ENCODE measurements at regions not wholly inside any gene's neighbourhood (a gene's known extent, or its start where the extent isn't known, plus 50 kb on each side); places are given as distances from the start of the nearest gene placed in this dataset.

GRCh38 chr18:78213361-78213994, 766.1 kb upstream of the SALL3 start:
- H3K4me3 ChIP-seq (ENCODE audit: low read depth, poor library complexity, severe bottlenecking), result no peak overlapping the region
- intact Hi-C loops (cut with DNase I; ENCODE audit: low total_unique reads), result no loop called here
- DNase-seq (ENCODE audit: low spot score in 2 of 2), result no peak
- TF ChIP-seq POLR2A (IDR thresholded peaks at IDR 0.05) (no peak), CTCF (IDR thresholded peaks at IDR 0.05) (no peak)
- WGBS, 2 donors, result 75 to 76% methylated on average over 15 of the region's 15 CpGs

- H3K4me3 ChIP-seq (ENCODE audit: low read depth, poor library complexity, severe bottlenecking), result no peak overlapping the region
- no peak for DNase-seq (ENCODE audit: low spot score in 2 of 2)
- intact Hi-C loops (cut with DNase I; ENCODE audit: low total_unique reads), result no loop called here
- WGBS, 2 donors, result 33 to 39% methylated on average over 10 of the region's 10 CpGs
- TF ChIP-seq POLR2A (IDR thresholded peaks at IDR 0.05), result no peak
- no peak for TF ChIP-seq CTCF (IDR thresholded peaks at IDR 0.05)
These were observed 758.1 kb upstream of the SALL3 start for GRCh38 chr18:78221496-78221895.

- DNase-seq (ENCODE audit: low spot score in 2 of 2), result no peak
- intact Hi-C loops (cut with DNase I; ENCODE audit: low total_unique reads), result no loop called here
- WGBS, 2 donors, result 74 to 89% methylated on average over 18 to 19 of the region's 19 CpGs
- TF ChIP-seq POLR2A (IDR thresholded peaks at IDR 0.05) (no peak), CTCF (IDR thresholded peaks at IDR 0.05) (no peak)
- H3K4me3 ChIP-seq (ENCODE audit: low read depth, poor library complexity, severe bottlenecking), result no peak overlapping the region
These were observed 750.6 kb upstream of the SALL3 start for GRCh38 chr18:78228974-78229373.

GRCh38 chr18:78230911-78231310, 748.7 kb upstream of the SALL3 start:
- WGBS, 2 donors, result 73 to 76% methylated on average over 4 of the region's 4 CpGs

GRCh38 chr18:78232196-78232595, 747.4 kb upstream of the SALL3 start:
- intact Hi-C loops (cut with DNase I; ENCODE audit: low total_unique reads), result no loop called here
- no peak for TF ChIP-seq CTCF (IDR thresholded peaks at IDR 0.05)
- no peak for TF ChIP-seq POLR2A (IDR thresholded peaks at IDR 0.05)
- H3K4me3 ChIP-seq (ENCODE audit: low read depth, poor library complexity, severe bottlenecking), result no peak overlapping the region
- peak in 1 of 2 donors; percentile 40 for DNase-seq (ENCODE audit: low spot score in 2 of 2)
- WGBS, 2 donors, result 74 to 85% methylated on average over 11 of the region's 11 CpGs

More at GRCh38 chr18:78230911-78231310, 748.7 kb upstream of the SALL3 start:
- TF ChIP-seq POLR2A (IDR thresholded peaks at IDR 0.05) (no peak), CTCF (IDR thresholded peaks at IDR 0.05) (no peak)
- no peak for DNase-seq (ENCODE audit: low spot score in 2 of 2)
- intact Hi-C loops (cut with DNase I; ENCODE audit: low total_unique reads), result no loop called here
- no peak overlapping the region for H3K4me3 ChIP-seq (ENCODE audit: low read depth, poor library complexity, severe bottlenecking)

GRCh38 chr18:78237864-78238263, 741.8 kb upstream of the SALL3 start:
- no peak for DNase-seq (ENCODE audit: low spot score in 2 of 2)
- H3K4me3 ChIP-seq (ENCODE audit: low read depth, poor library complexity, severe bottlenecking), result no peak overlapping the region
- WGBS, 2 donors, result 91 to 92% methylated on average over 12 of the region's 12 CpGs
- intact Hi-C loops (cut with DNase I; ENCODE audit: low total_unique reads), result no loop called here
- no peak for TF ChIP-seq CTCF (IDR thresholded peaks at IDR 0.05)
